VCaP (cell line): ENCODE measurements at regions not wholly inside any gene's neighbourhood (a gene's known extent, or its start where the extent isn't known, plus 50 kb on each side); places are given as distances from the start of the nearest gene placed in this dataset.

ENCODE experiments used
- H3K27ac ChIP-seq: fragments of 450-650 bp; 2 replicates; pipeline ENCODE4 v1.5.1; 2017
- CTCF ChIP-seq: fragments of 450-650 bp; conservative IDR thresholded peaks from 2 replicates; pipeline ENCODE4 v1.5.1; 2017; ENCODE audit warnings: mild to moderate bottlenecking, moderate library complexity

- TF ChIP-seq CTCF, result no peak
- H3K27ac ChIP-seq, result no peak overlapping the region
Measured at GRCh38 chr21:22201126-22201525, 1202.9 kb downstream of the NCAM2 start.

DNA sequence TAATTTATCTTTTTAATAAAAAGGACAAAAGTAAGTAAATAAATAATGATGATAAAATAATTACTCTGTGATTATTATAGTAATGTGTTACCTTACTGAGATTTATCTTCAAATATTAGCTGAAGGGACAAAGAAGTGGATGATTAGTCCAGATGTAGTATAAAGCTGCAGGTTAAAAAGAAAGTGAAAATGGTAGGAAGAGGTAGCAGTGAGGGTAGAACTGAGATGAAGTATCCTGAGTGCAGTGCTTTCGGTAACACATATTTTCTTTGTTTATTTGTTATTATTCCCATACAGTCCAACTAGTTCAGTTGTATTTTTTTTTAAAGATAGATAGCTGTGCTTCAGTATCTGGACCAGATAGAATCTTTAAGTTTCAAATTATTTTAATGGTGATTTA is 1203.5 kb downstream of the NCAM2 start:
- TF ChIP-seq CTCF, result no peak
- H3K27ac ChIP-seq, result no peak overlapping the region

DNA sequence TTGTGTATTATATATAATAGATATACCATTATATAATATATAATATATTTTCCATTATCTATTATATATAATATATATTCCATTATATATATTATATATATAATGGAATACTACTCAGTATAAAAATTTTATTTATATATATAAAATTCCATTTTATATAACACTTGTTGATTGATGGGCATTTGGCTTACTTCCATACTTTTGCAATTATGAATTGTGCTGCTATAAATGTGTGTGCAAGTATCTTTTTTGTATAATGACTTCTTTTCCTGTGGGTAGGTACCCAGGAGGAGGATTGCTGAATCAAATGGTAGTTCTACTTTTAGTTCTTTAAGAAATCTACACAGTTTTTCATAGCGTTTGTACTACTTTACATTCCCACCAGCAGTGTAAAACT is 1211.1 kb downstream of the NCAM2 start:
- no peak overlapping the region for H3K27ac ChIP-seq
- no peak for TF ChIP-seq CTCF

DNA sequence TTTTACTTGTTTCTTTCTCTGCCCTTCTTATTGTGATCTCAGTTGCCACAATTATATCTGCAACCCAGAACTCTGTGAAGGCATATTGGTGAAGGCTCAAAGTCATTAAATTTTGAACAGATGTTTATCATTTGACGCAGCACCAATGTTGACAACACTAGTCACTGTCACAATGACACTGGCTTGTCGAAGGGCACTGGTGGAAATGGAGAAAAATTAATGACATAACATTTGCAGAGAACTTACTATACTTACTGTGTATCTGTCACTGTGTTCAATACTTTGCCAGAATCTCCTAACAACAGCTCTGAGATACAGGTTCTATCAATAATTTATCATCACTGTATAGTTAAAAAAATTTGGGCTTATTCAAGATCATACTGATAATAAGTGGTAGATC is 1213.7 kb downstream of the NCAM2 start:
- H3K27ac ChIP-seq, result no peak overlapping the region
- TF ChIP-seq CTCF, result no peak

DNA sequence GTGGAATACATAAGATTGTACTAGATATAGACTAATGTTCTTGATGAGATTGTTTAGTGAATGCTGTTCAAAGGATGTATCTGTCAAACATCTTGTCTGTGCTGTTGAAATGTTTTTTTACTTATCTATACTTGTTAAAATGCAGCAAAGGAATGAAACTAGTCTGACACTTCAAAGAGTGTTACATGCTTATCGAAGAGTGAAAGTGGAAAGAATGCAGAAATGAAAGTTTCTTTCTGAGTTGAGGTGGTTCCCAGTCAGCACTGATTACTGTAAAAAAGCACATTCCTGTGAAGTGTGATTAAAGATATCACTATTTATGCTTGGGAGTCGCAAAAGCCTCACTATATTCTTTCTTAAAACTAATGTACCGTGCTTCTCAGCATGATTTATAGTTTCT is 1225.2 kb downstream of the NCAM2 start:
- no peak for TF ChIP-seq CTCF
- no peak overlapping the region for H3K27ac ChIP-seq

GRCh38 chr21:22224261-22224660 is 1226.1 kb downstream of the NCAM2 start:
- TF ChIP-seq CTCF, result no peak
- H3K27ac ChIP-seq, result no peak overlapping the region

GRCh38 chr21:22225299-22225698 is 1227.1 kb downstream of the NCAM2 start:
- H3K27ac ChIP-seq, result no peak overlapping the region
- no peak for TF ChIP-seq CTCF

DNA sequence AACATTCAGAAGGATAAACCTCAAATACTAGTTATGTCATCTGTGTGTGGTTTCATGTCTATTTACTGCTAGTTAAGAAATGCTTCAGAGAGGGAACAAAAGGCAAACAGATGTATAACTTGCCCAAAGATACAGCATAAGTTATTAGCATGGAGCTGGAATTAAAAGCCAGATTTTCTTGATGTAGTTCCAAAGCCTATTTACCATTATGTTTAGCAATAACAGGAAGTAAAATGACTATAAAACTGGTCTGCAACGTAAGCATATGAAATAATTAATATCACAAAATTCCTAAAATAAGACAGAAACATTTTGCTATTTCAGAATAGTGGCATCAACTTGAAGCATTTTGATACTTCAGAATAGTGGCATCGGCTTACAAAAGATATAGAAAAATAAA is 1232.8 kb downstream of the NCAM2 start:
- TF ChIP-seq CTCF, result no peak
- no peak overlapping the region for H3K27ac ChIP-seq
